KMS-11 (cell line): ENCODE measurements at regions not wholly inside any gene's neighbourhood (a gene's known extent, or its start where the extent isn't known, plus 50 kb on each side); places are given as distances from the start of the nearest gene placed in this dataset.

ENCODE experiments used
- H2AFZ ChIP-seq: fragments of 200-600 bp; sonication (generic); 2 replicates; pipeline ENCODE4 v1.6.1; 2016; ENCODE audit warnings: antibody characterized with exemption, mixed run types, low read depth
- H3K27ac ChIP-seq: fragments of 200-600 bp; sonication (generic); 2 replicates; pipeline ENCODE4 v1.6.1; 2016; ENCODE audit warnings: mild to moderate bottlenecking, mixed run types
- H3K27me3 ChIP-seq: fragments of 200-600 bp; sonication (generic); 2 replicates; pipeline ENCODE4 v1.6.1; 2017; ENCODE audit warnings: mild to moderate bottlenecking, low read depth, mixed run types, moderate library complexity; ENCODE audit not compliant: insufficient read depth
- H3K36me3 ChIP-seq: fragments of 200-600 bp; sonication (generic); 2 replicates; pipeline ENCODE4 v1.6.1; 2017; ENCODE audit warnings: mild to moderate bottlenecking, mixed run types; ENCODE audit not compliant: insufficient read depth
- H3K4me1 ChIP-seq: fragments of 200-600 bp; sonication (generic); 2 replicates; pipeline ENCODE4 v1.6.1; 2016; ENCODE audit warnings: mild to moderate bottlenecking, low read depth, mixed run types; ENCODE audit not compliant: poor library complexity, severe bottlenecking
- H3K4me2 ChIP-seq: fragments of 200-600 bp; sonication (generic); 2 replicates; pipeline ENCODE4 v1.7.0; 2016; ENCODE audit warnings: mild to moderate bottlenecking, mixed run types
- H3K4me3 ChIP-seq: fragments of 200-600 bp; sonication (generic); IDR thresholded peaks from 2 replicates; pipeline ENCODE4 v1.6.1; 2017; ENCODE audit warnings: low read depth, low read length, mixed read lengths; ENCODE audit not compliant: insufficient read depth
- H3K79me2 ChIP-seq: fragments of 200-600 bp; sonication (generic); 2 replicates; pipeline ENCODE4 v1.6.1; 2016; ENCODE audit warnings: low read depth, mixed run types; ENCODE audit not compliant: insufficient read depth
- H3K9ac ChIP-seq: fragments of 200-600 bp; sonication (generic); 2 replicates; pipeline ENCODE4 v1.6.1; 2016; ENCODE audit warnings: mild to moderate bottlenecking, mixed run types
- H4K20me1 ChIP-seq: fragments of 200-600 bp; sonication (generic); 2 replicates; pipeline ENCODE4 v1.6.1; 2016; ENCODE audit warnings: mild to moderate bottlenecking, mixed run types; ENCODE audit not compliant: insufficient read depth
- CTCF ChIP-seq: fragments of 200-600 bp; sonication (generic); conservative IDR thresholded peaks from 2 replicates; pipeline ENCODE4 v1.6.1; 2017; ENCODE audit warnings: low read depth, mild to moderate bottlenecking, antibody characterized with exemption, low read length, moderate library complexity, mixed read lengths

GRCh38 chr2:120430957-120431356 is 85.0 kb downstream of the INHBB start:
- H3K79me2 ChIP-seq, result no peaks in the 10 kb centered on the region
- no peaks in the 10 kb centered on the region for H3K4me1 ChIP-seq
- H3K4me2 ChIP-seq, result no peak overlapping the region
- no peak overlapping the region for H3K27ac ChIP-seq
- H3K4me3 ChIP-seq, result no peak overlapping the region
- TF ChIP-seq CTCF, result no peak
- H3K9ac ChIP-seq, result no peak overlapping the region
- no peaks in the 10 kb centered on the region for H3K36me3 ChIP-seq
- no peaks in the 10 kb centered on the region for H3K27me3 ChIP-seq
- no peak overlapping the region for H2AFZ ChIP-seq
- H4K20me1 ChIP-seq, result no peaks in the 10 kb centered on the region

- Histone ChIP-seq H3K4me3 (no peak overlapping the region), H3K79me2 (no peaks in the 10 kb centered on the region), H4K20me1 (no peaks in the 10 kb centered on the region), H3K4me2 (no peak overlapping the region), H3K9ac (no peak overlapping the region), H2AFZ (no peak overlapping the region), H3K27me3 (no peaks in the 10 kb centered on the region), H3K27ac (no peak overlapping the region), H3K36me3 (no peaks in the 10 kb centered on the region), H3K4me1 (no peaks in the 10 kb centered on the region)
- TF ChIP-seq CTCF, result no peak
These were observed 85.7 kb downstream of the INHBB start for GRCh38 chr2:120431386-120432292.

GRCh38 chr2:120432293-120432975 is 86.5 kb downstream of the INHBB start:
- Histone ChIP-seq H3K27me3 (no peaks in the 10 kb centered on the region), H3K4me3 (no peak overlapping the region), H3K36me3 (no peaks in the 10 kb centered on the region), H3K79me2 (no peaks in the 10 kb centered on the region), H3K4me2 (no peak overlapping the region), H3K4me1 (no peaks in the 10 kb centered on the region), H2AFZ (no peak overlapping the region), H4K20me1 (no peaks in the 10 kb centered on the region), H3K27ac (no peak overlapping the region), H3K9ac (no peak overlapping the region)
- no peak for TF ChIP-seq CTCF

GRCh38 chr2:120432976-120433815 is 87.3 kb downstream of the INHBB start:
- Histone ChIP-seq H2AFZ (no peak overlapping the region), H3K27me3 (no peaks in the 10 kb centered on the region), H4K20me1 (no peaks in the 10 kb centered on the region), H3K9ac (no peak overlapping the region), H3K4me1 (no peaks in the 10 kb centered on the region), H3K4me2 (no peak overlapping the region), H3K79me2 (no peaks in the 10 kb centered on the region), H3K27ac (no peak overlapping the region), H3K36me3 (no peaks in the 10 kb centered on the region), H3K4me3 (no peak overlapping the region)
- TF ChIP-seq CTCF, result no peak
